ENCODE measurements at regions not wholly inside any gene's neighbourhood (a gene's known extent, or its start where the extent isn't known, plus 50 kb on each side); places are given as distances from the start of the nearest gene placed in this dataset.

- Histone ChIP-seq H3K4me1 (replicated peaks) (no peaks in the 10 kb centered on the region), H3K4me3 (no peak overlapping the region), H3K27me3 (replicated peaks) (no peaks in the 10 kb centered on the region), H3K36me3 (no peaks in the 10 kb centered on the region), H3K27ac (no peak overlapping the region), H3K9me3 (replicated peaks) (no peaks in the 10 kb centered on the region)
- DNase-seq (ENCODE audit: low read depth in 1 of 2, low spot score in 2 of 2): no peak
Measured at GRCh38 chr6:113315879-113316278, 541.3 kb upstream of the MARCKS start.

GRCh38 chr6:113317442-113317841 lies 539.7 kb upstream of the MARCKS start:
- Histone ChIP-seq H3K36me3 (no peaks in the 10 kb centered on the region), H3K9me3 (replicated peaks) (no peaks in the 10 kb centered on the region), H3K27me3 (replicated peaks) (no peaks in the 10 kb centered on the region), H3K4me1 (replicated peaks) (no peaks in the 10 kb centered on the region), H3K4me3 (no peak overlapping the region), H3K27ac (no peak overlapping the region)
- DNase-seq (ENCODE audit: low read depth in 1 of 2, low spot score in 2 of 2): no peak

- Histone ChIP-seq H3K27me3 (replicated peaks) (no peaks in the 10 kb centered on the region), H3K4me3 (no peak overlapping the region), H3K9me3 (replicated peaks) (no peaks in the 10 kb centered on the region), H3K36me3 (no peaks in the 10 kb centered on the region), H3K27ac (no peak overlapping the region), H3K4me1 (replicated peaks) (no peaks in the 10 kb centered on the region)
- no peak for DNase-seq (ENCODE audit: low read depth in 1 of 2, low spot score in 2 of 2)
Measured at GRCh38 chr6:113317891-113318574, 539.1 kb upstream of the MARCKS start.

- no peaks in the 10 kb centered on the region for H3K27me3 ChIP-seq (replicated peaks)
- H3K4me1 ChIP-seq (replicated peaks): no peaks in the 10 kb centered on the region
- DNase-seq (ENCODE audit: low read depth in 1 of 2, low spot score in 2 of 2): no peak
- no peaks in the 10 kb centered on the region for H3K36me3 ChIP-seq
- H3K27ac ChIP-seq: no peak overlapping the region
- no peaks in the 10 kb centered on the region for H3K9me3 ChIP-seq (replicated peaks)
- no peak overlapping the region for H3K4me3 ChIP-seq
Measured at GRCh38 chr6:113318575-113318917, 538.6 kb upstream of the MARCKS start.

- no peak for DNase-seq (ENCODE audit: low read depth in 1 of 2, low spot score in 2 of 2)
- H3K27ac ChIP-seq: no peak overlapping the region
- H3K4me3 ChIP-seq: no peak overlapping the region
- no peaks in the 10 kb centered on the region for H3K36me3 ChIP-seq
- H3K27me3 ChIP-seq (replicated peaks): no peaks in the 10 kb centered on the region
- 0 out of 2 replicates have a peak, but pooled peaks cover 1% of the 10 kb centered on the region for H3K9me3 ChIP-seq (replicated peaks)
- no peaks in the 10 kb centered on the region for H3K4me1 ChIP-seq (replicated peaks)
Measured at GRCh38 chr6:113320653-113321052, 536.5 kb upstream of the MARCKS start.

- no peak for DNase-seq (ENCODE audit: low read depth in 1 of 2, low spot score in 2 of 2)
- no peaks in the 10 kb centered on the region for H3K4me1 ChIP-seq (replicated peaks)
- no peaks in the 10 kb centered on the region for H3K27me3 ChIP-seq (replicated peaks)
- H3K4me3 ChIP-seq: no peak overlapping the region
- no peaks in the 10 kb centered on the region for H3K36me3 ChIP-seq
- H3K27ac ChIP-seq: no peak overlapping the region
- H3K9me3 ChIP-seq (replicated peaks): 0 out of 2 replicates have a peak, but pooled peaks cover 2% of the 10 kb centered on the region
Measured at GRCh38 chr6:113326781-113327180, 530.4 kb upstream of the MARCKS start.

GRCh38 chr6:113328886-113329381 lies 528.2 kb upstream of the MARCKS start:
- Histone ChIP-seq H3K27me3 (replicated peaks) (no peaks in the 10 kb centered on the region), H3K4me3 (no peak overlapping the region), H3K9me3 (replicated peaks) (0 out of 2 replicates have a peak, but pooled peaks cover 2% of the 10 kb centered on the region), H3K36me3 (no peaks in the 10 kb centered on the region), H3K4me1 (replicated peaks) (no peaks in the 10 kb centered on the region), H3K27ac (no peak overlapping the region)
- DNase-seq (ENCODE audit: low read depth in 1 of 2, low spot score in 2 of 2): no peak

- H3K9me3 ChIP-seq (replicated peaks): 0 out of 2 replicates have a peak, but pooled peaks cover 2% of the 10 kb centered on the region
- no peaks in the 10 kb centered on the region for H3K4me1 ChIP-seq (replicated peaks)
- H3K27ac ChIP-seq: no peak overlapping the region
- no peak for DNase-seq (ENCODE audit: low read depth in 1 of 2, low spot score in 2 of 2)
- H3K36me3 ChIP-seq: no peaks in the 10 kb centered on the region
- no peak overlapping the region for H3K4me3 ChIP-seq
- H3K27me3 ChIP-seq (replicated peaks): no peaks in the 10 kb centered on the region
Measured at GRCh38 chr6:113329942-113330635, 527.1 kb upstream of the MARCKS start.

GRCh38 chr6:113330636-113330946 lies 526.6 kb upstream of the MARCKS start:
- Histone ChIP-seq H3K36me3 (no peaks in the 10 kb centered on the region), H3K9me3 (replicated peaks) (0 out of 2 replicates have a peak, but pooled peaks cover 1% of the 10 kb centered on the region), H3K4me3 (no peak overlapping the region), H3K4me1 (replicated peaks) (no peaks in the 10 kb centered on the region), H3K27me3 (replicated peaks) (no peaks in the 10 kb centered on the region), H3K27ac (no peak overlapping the region)
- no peak for DNase-seq (ENCODE audit: low read depth in 1 of 2, low spot score in 2 of 2)

- Histone ChIP-seq H3K36me3 (no peaks in the 10 kb centered on the region), H3K4me3 (no peak overlapping the region), H3K27ac (no peak overlapping the region), H3K27me3 (replicated peaks) (no peaks in the 10 kb centered on the region), H3K9me3 (replicated peaks) (no peaks in the 10 kb centered on the region), H3K4me1 (replicated peaks) (no peaks in the 10 kb centered on the region)
- DNase-seq (ENCODE audit: low read depth in 1 of 2, low spot score in 2 of 2): no peak
Measured at GRCh38 chr6:113331021-113331420, 526.1 kb upstream of the MARCKS start.

GRCh38 chr6:113338644-113339043 lies 518.5 kb upstream of the MARCKS start:
- Histone ChIP-seq H3K9me3 (replicated peaks) (no peaks in the 10 kb centered on the region), H3K36me3 (no peaks in the 10 kb centered on the region), H3K4me1 (replicated peaks) (no peaks in the 10 kb centered on the region), H3K27me3 (replicated peaks) (no peaks in the 10 kb centered on the region), H3K27ac (no peak overlapping the region), H3K4me3 (no peak overlapping the region)
- DNase-seq (ENCODE audit: low read depth in 1 of 2, low spot score in 2 of 2): no peak

GRCh38 chr6:113339209-113339608 lies 517.9 kb upstream of the MARCKS start:
- H3K4me1 ChIP-seq (replicated peaks): no peaks in the 10 kb centered on the region
- no peaks in the 10 kb centered on the region for H3K27me3 ChIP-seq (replicated peaks)
- no peak overlapping the region for H3K27ac ChIP-seq
- DNase-seq (ENCODE audit: low read depth in 1 of 2, low spot score in 2 of 2): no peak
- H3K36me3 ChIP-seq: no peaks in the 10 kb centered on the region
- no peaks in the 10 kb centered on the region for H3K9me3 ChIP-seq (replicated peaks)
- no peak overlapping the region for H3K4me3 ChIP-seq

- Histone ChIP-seq H3K4me1 (replicated peaks) (no peaks in the 10 kb centered on the region), H3K9me3 (replicated peaks) (no peaks in the 10 kb centered on the region), H3K27ac (no peak overlapping the region), H3K4me3 (no peak overlapping the region), H3K27me3 (replicated peaks) (no peaks in the 10 kb centered on the region), H3K36me3 (no peaks in the 10 kb centered on the region)
- DNase-seq (ENCODE audit: low read depth in 1 of 2, low spot score in 2 of 2): no peak
Measured at GRCh38 chr6:113340371-113340770, 516.8 kb upstream of the MARCKS start.

- no peaks in the 10 kb centered on the region for H3K27me3 ChIP-seq (replicated peaks)
- H3K4me3 ChIP-seq: no peak overlapping the region
- no peaks in the 10 kb centered on the region for H3K36me3 ChIP-seq
- no peaks in the 10 kb centered on the region for H3K4me1 ChIP-seq (replicated peaks)
- no peaks in the 10 kb centered on the region for H3K9me3 ChIP-seq (replicated peaks)
- H3K27ac ChIP-seq: no peak overlapping the region
- no peak for DNase-seq (ENCODE audit: low read depth in 1 of 2, low spot score in 2 of 2)
Measured at GRCh38 chr6:113343940-113344339, 513.2 kb upstream of the MARCKS start.

Data from SJSA1 (cell line).